OCI-LY1 (cell line): ENCODE measurements at regions not wholly inside any gene's neighbourhood (a gene's known extent, or its start where the extent isn't known, plus 50 kb on each side); places are given as distances from the start of the nearest gene placed in this dataset.

Source experiments
- CTCF ChIP-seq: fragments of 200-600 bp; sonication (generic), shearing (Covaris generic); IDR thresholded peaks from 2 replicates; pipeline ENCODE4 v1.5.1; 2017; ENCODE audit warnings: mild to moderate bottlenecking, antibody characterized with exemption, low read length, moderate library complexity, mixed read lengths
- EZH2 ChIP-seq: fragments of 200-600 bp; sonication (generic), shearing (Covaris generic); IDR thresholded peaks from 2 replicates; pipeline ENCODE4 v1.8.0; 2017; ENCODE audit warnings: borderline replicate concordance, mixed run types, mild to moderate bottlenecking, antibody characterized with exemption, low read length, moderate library complexity, mixed read lengths

GRCh38 chr22:48389916-48390315 is 1437.8 kb downstream of the BRD1 start:
- TF ChIP-seq EZH2 (no peak), CTCF (no peak)
